T-helper 17 cell (primary cell): ENCODE measurements at regions not wholly inside any gene's neighbourhood (a gene's known extent, or its start where the extent isn't known, plus 50 kb on each side); places are given as distances from the start of the nearest gene placed in this dataset.

Experiments
- ATAC-seq: fragments of 150-1000 bp; cut with Tn5 transposase; 2 replicates; pipeline ENCODE4 v1.10.0; 2021; ENCODE audit warnings: mild to moderate bottlenecking, moderate library complexity
- DNase-seq, 3 donors: peaks; one replicate each; pipeline versions ENCODE4 v3.0.0 to v3.0.0-alpha.2; 2020 to 2021
- H3K9me3 ChIP-seq: one replicate; pipeline ENCODE4 v1.7.0; 2013; ENCODE audit warnings: low read length, mild to moderate bottlenecking; ENCODE audit not compliant: control insufficient read depth, poor library complexity, severe bottlenecking
- H3K27ac Mint-ChIP-seq: one replicate; pipeline ENCODE4 v1.8.0; 2022; ENCODE audit warnings: mild to moderate bottlenecking, moderate library complexity, mixed read lengths
- H3K27me3 Mint-ChIP-seq: one replicate; pipeline ENCODE4 v1.8.0; 2022; ENCODE audit warnings: mixed read lengths
- H3K36me3 Mint-ChIP-seq: one replicate; pipeline ENCODE4 v1.8.0; 2022; ENCODE audit warnings: low read depth, mixed read lengths
- H3K4me1 Mint-ChIP-seq: one replicate; pipeline ENCODE4 v1.8.0; 2022; ENCODE audit warnings: mild to moderate bottlenecking, mixed read lengths
- H3K4me3 Mint-ChIP-seq: one replicate; pipeline ENCODE4 v1.8.0; 2022; ENCODE audit warnings: mild to moderate bottlenecking, moderate library complexity, mixed read lengths

DNA sequence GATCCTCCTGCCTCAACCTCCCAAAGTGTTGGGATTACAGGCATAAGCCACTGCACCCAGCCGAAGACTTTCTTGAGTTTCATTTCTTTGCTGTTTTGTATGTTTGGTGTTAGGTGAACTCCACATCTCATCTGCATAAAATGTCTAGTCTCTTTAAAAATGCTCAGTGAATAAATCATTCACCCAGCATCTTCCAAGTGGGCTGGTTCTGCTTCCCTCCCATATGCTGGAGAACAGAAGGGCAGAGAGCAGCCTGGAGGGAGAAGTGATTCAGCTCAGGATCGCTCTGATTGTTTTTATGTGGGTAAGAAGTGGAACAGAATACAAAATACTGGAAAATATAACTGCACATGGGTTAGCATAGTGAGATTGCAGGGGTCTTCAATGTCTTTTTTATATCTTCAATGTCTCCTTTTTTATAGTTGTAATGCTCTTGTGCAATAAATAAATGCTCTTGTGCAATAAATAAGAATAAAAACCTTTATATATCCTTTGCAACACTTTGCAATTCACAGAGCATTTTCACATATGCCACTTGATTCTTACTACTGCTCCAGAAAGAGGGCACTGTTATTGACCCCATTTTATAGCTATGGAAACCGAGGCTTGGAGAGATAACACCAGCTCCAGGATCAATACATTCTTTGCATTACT lies 253.0 kb upstream of the NCKAP5 start:
- H3K4me3 Mint-ChIP-seq: no peak overlapping the region
- H3K27ac Mint-ChIP-seq: no peak overlapping the region
- H3K9me3 ChIP-seq: no peaks in the 10 kb centered on the region
- H3K27me3 Mint-ChIP-seq: peaks cover 49% of the 10 kb centered on the region
- no peak for ATAC-seq
- no peak for DNase-seq
- H3K4me1 Mint-ChIP-seq: no peaks in the 10 kb centered on the region
- H3K36me3 Mint-ChIP-seq: no peaks in the 10 kb centered on the region

DNA sequence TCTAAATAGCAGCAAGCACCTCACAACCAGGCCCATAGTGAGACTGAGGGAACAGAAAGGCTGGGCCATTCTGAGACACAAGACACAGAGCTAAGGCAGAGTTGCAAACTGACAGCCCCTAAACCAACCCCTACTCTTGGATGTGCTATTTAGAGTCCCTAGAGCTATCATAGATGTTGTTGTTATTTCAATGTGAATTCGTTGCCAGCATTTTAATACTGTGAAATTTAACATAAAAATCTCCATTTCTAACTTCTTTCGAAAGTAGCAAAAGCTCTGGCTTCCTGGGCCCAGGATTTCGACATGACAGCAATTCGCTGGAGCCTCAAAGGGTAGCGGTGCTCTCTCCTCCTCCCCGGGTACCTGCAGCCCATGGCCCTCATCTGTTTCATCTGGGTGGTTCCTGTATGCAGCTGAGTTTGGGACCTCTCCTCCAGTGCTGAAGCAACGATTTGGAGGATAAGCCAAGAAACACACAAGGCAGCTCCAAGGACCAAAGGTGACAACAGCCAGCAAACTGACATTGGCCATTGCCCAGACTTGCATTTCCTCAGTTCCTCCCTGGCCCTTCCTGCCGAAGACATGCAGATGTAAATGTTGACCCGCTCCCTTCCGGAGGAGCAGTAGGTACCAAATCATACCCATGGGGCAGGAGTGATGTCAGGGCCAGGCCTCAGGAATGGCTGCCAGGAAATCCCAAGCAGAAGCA lies 254.4 kb upstream of the NCKAP5 start:
- H3K4me3 Mint-ChIP-seq: no peak overlapping the region

DNA sequence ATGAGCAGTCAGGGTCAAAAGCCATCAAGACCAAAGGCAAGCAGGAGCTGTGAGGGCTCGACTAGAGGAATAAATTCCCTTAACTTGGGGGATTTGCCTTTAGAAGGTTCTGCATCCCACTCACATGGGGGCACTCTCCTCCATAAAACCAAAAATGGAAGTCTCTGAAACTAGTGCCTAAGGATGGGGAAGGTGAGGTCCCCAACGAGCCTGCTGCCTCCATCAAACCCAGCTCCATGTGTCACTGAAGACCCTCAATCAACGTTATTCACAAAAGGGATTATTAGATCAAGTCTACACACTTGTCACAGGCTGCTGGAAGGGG lies 254.9 kb upstream of the NCKAP5 start:
- no peaks in the 10 kb centered on the region for H3K9me3 ChIP-seq
- no peak for DNase-seq
- H3K4me3 Mint-ChIP-seq: no peak overlapping the region
- H3K4me1 Mint-ChIP-seq: no peaks in the 10 kb centered on the region
- H3K36me3 Mint-ChIP-seq: no peaks in the 10 kb centered on the region
- no peak overlapping the region for H3K27ac Mint-ChIP-seq
- peaks cover 55% of the 10 kb centered on the region for H3K27me3 Mint-ChIP-seq
- ATAC-seq: no peak

More for the DNA sequence above, 254.4 kb upstream of the NCKAP5 start:
- H3K4me1 Mint-ChIP-seq: no peaks in the 10 kb centered on the region
- ATAC-seq (no peak), DNase-seq (no peak)
- H3K9me3 ChIP-seq: no peaks in the 10 kb centered on the region
- no peak overlapping the region for H3K27ac Mint-ChIP-seq
- peaks cover 55% of the 10 kb centered on the region for H3K27me3 Mint-ChIP-seq
- H3K36me3 Mint-ChIP-seq: no peaks in the 10 kb centered on the region

DNA sequence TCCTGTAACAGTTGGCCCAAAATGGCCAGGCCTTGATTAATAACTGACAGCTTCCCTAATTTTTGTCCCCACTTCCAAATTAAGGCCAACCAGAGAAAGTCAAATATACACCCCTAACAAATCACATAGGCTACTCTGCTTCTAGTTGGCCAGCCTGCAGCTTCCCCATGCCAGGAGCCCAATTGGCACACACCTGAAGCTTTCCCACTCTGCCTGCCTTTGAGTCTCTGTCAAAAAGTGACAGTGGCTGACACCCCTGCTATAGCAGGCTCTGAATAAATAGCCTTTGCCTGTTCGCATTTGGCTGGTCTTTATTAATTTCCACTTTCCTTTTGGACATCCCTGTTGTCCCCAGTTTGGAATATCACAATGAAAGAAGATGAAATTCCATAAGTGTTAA lies 256.6 kb upstream of the NCKAP5 start:
- no peaks in the 10 kb centered on the region for H3K9me3 ChIP-seq
- ATAC-seq (no peak), DNase-seq (no peak)
- Mint-ChIP-seq H3K27me3 (peaks cover 55% of the 10 kb centered on the region), H3K36me3 (no peaks in the 10 kb centered on the region), H3K4me1 (no peaks in the 10 kb centered on the region), H3K27ac (no peak overlapping the region), H3K4me3 (no peak overlapping the region)

DNA sequence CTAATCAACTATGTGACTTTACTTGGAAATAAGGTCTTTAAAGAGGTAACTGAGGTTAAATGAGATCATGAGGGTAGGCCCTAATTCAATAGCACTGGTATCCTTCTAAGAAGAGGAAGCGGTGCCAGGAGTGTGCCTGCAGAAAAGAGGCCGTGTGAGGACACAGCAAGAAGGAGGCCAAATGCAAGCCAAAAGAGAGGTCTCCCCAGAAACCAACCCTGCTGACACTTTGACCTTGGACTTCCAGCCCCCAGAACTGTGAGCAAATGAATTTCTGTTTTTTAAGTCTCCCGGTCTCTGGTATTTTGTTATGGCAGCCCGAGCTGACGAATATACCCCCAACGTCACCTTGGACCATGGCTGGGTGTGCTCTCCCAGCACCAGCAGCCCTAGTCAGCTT lies 257.5 kb upstream of the NCKAP5 start:
- no peak for ATAC-seq
- H3K9me3 ChIP-seq: no peaks in the 10 kb centered on the region
- Mint-ChIP-seq H3K4me3 (no peak overlapping the region), H3K36me3 (no peaks in the 10 kb centered on the region), H3K27ac (no peak overlapping the region), H3K4me1 (no peaks in the 10 kb centered on the region), H3K27me3 (peaks cover 51% of the 10 kb centered on the region)
- DNase-seq: no peak

DNA sequence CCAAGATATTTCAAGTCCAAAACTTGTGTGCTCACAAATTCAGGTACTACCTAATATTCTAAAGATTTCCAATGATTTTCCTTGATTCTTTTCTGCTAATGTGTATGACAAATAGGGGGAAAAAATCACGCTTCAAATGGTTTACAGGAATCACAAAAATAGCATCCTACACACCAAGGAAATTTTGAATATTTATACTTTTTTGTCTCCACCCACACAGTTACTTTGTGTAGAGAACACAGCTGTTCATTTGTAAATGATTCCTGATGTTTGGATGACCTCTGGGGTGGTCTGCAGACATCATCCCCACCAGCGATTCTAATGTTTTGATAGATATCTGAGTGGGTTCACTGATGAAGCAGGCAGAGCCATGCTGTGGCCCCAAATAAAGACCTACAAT lies 260.6 kb upstream of the NCKAP5 start:
- H3K27me3 Mint-ChIP-seq: peaks cover 33% of the 10 kb centered on the region

DNA sequence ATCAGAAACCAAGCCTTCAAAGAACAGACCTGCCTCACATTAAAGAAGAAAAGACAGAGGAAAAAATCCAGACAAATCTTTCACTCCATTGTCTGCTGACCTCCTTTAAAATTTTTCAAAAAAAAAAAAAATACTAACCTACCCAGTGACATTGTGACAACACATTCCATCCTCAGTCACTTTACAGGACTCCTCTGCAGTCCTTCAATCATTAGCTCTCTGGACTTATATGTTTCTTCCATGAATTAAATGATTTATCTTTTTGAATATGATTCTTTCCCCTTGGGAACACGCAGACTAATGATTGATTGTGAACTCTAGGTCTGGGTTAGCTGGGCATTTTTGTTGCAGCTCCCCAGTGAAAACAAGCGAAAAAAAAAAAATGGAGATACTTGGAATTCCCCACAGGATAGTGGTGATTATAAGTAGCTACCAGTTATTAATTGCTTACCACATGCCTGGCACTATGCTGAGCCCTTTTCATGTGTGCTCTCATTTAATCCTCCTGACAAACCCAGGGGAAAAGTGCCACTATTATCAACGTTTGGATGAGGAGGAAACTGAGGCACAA lies 261.3 kb upstream of the NCKAP5 start:
- Mint-ChIP-seq H3K27me3 (peaks cover 33% of the 10 kb centered on the region), H3K4me3 (no peak overlapping the region)
- no peak for ATAC-seq

More for the DNA sequence above, 260.6 kb upstream of the NCKAP5 start:
- no peak overlapping the region for H3K4me3 Mint-ChIP-seq
- DNase-seq (no peak), ATAC-seq (no peak)
- no peaks in the 10 kb centered on the region for H3K36me3 Mint-ChIP-seq
- no peaks in the 10 kb centered on the region for H3K9me3 ChIP-seq
- H3K27ac Mint-ChIP-seq: no peak overlapping the region
- H3K4me1 Mint-ChIP-seq: no peaks in the 10 kb centered on the region

DNA sequence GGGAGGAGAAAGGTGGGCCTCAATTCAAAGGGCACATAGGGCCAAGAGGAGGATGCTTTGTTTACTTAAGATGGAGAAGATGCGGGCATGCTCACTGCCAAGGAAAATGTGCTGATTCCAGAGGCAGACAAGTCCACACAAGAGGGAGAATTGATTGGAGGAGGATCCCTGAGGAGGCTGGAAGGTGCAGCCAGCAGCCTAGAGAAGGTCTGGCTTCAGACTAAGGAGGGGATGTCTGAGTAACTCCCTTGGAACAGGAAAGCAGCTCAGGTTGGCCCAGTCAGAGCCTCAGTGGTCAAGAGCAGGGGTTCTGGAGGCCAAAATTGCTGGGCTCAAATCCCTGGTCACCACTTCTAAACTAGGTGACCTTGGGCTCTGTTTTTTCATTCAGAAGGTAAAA lies 265.5 kb upstream of the NCKAP5 start:
- no peak for ATAC-seq
- no peak overlapping the region for H3K27ac Mint-ChIP-seq
- H3K4me1 Mint-ChIP-seq: peaks cover 2% of the 10 kb centered on the region
- peaks cover 14% of the 10 kb centered on the region for H3K27me3 Mint-ChIP-seq
- H3K36me3 Mint-ChIP-seq: no peaks in the 10 kb centered on the region
- no peaks in the 10 kb centered on the region for H3K9me3 ChIP-seq
- DNase-seq: no peak
- H3K4me3 Mint-ChIP-seq: no peak overlapping the region

More for the DNA sequence above, 261.3 kb upstream of the NCKAP5 start:
- no peak for DNase-seq
- Mint-ChIP-seq H3K36me3 (no peaks in the 10 kb centered on the region), H3K27ac (no peak overlapping the region), H3K4me1 (no peaks in the 10 kb centered on the region)
- H3K9me3 ChIP-seq: no peaks in the 10 kb centered on the region

DNA sequence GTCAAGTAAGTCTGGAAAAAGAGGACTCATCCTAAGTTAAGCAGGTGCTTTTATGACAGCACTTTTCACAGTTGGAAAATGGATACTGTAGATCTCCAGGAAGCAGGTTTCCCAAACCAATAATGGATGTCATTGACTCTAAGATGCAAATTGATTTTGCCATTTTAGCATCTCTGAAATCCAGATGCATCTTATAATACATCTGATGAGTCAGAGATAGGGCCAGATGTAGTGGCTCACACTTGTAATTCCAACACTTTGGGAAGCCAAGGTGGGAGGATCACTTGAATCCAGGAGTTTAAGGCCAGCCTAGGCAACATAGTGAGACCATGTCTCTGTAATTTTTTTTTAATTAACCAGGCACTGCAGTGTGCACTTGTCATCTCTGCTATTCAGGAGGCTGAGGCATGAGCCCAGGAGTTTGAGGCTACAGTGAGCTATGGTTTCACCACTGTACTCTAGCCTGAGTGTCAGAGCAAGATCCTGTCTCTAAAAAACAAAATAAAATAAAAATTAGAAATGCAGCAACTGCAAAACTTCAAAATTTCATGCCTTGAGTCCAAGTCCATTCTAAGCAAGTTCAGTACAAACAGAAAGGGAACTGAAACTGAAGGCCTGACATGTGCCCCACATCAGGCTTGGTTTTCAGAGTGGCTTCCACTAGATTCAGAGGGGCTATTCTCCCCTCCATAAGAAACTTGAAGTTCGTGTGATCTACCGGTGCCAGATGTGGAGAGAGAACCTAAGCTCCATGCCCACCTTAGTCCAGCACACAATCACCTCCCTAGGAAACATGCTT lies 267.8 kb upstream of the NCKAP5 start:
- peaks cover 5% of the 10 kb centered on the region for H3K27me3 Mint-ChIP-seq
- no peaks in the 10 kb centered on the region for H3K36me3 Mint-ChIP-seq
- no peaks in the 10 kb centered on the region for H3K9me3 ChIP-seq
- ATAC-seq (no peak), DNase-seq (no peak)
- peaks cover 2% of the 10 kb centered on the region for H3K4me1 Mint-ChIP-seq
- H3K27ac Mint-ChIP-seq: no peak overlapping the region
- no peak overlapping the region for H3K4me3 Mint-ChIP-seq

DNA sequence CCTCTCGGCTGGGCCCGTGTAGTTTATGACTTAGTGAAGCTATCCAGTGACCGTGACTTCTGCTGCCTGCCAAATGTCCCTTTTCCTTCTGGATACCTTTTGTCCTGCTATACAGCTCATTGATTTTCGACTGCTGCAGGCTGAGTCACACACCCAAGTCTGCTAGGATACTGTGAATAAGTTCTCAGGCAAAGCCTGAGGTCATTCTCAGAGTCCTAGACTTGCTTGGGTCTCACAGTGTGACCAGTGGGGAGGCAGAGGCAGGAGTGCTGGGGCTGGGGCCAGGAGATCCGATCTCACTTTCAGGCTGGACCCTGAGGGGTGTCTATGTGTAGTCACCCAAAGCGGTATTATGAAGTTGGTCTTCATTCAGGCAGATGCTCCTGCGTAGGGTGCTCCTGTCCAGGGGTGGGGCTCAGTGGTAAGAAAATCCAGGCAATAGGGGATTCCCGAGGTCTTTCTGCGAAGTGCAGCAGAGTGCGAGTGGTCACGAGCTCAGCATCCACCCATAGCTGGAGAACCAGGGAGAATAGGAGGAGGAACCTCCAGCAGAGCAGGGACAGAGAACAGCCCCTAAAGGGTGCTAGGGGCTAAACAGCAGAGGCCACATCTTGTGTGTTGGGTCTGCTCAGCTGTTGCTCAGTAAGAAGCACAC lies 268.6 kb upstream of the NCKAP5 start:
- H3K9me3 ChIP-seq: no peaks in the 10 kb centered on the region
- no peak overlapping the region for H3K4me3 Mint-ChIP-seq
- peaks cover 2% of the 10 kb centered on the region for H3K4me1 Mint-ChIP-seq
- H3K27ac Mint-ChIP-seq: no peak overlapping the region
- no peaks in the 10 kb centered on the region for H3K36me3 Mint-ChIP-seq
- H3K27me3 Mint-ChIP-seq: peaks cover 5% of the 10 kb centered on the region
- DNase-seq: no peak
- ATAC-seq: no peak

DNA sequence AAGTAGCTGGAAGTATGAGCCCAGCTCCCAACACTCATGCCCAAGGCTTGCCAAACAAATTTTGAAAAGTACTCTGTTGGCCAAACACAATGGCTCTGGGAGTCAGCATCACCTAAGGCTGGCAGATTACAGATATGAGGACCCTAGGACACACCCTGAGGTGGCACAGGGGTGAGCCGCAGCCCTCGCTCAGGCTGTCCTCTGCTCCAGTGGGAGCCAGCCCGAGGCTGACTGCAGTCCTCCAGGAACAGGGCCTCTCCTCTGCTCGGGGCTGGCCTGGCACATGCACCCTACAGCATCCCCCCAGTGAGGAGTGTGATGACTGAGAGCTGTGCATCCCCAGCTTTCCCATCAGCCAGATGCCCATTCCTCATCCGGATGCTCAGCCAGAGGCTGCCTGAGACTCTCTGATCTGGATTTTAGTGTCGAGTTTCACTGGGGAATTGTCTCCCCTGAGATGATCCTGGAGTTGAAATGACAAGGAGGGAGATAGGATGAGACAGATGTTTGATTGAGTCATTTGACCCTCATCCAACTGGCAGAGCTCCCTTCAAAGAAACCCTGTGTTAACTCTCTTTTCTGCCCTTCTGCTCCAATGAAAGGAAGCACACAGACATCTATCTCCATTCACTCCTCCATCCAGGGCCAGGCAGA lies 269.3 kb upstream of the NCKAP5 start:
- Mint-ChIP-seq H3K27ac (no peak overlapping the region), H3K27me3 (peaks cover 5% of the 10 kb centered on the region), H3K4me3 (no peak overlapping the region), H3K4me1 (peaks cover 4% of the 10 kb centered on the region), H3K36me3 (no peaks in the 10 kb centered on the region)
- ATAC-seq: no peak
- H3K9me3 ChIP-seq: no peaks in the 10 kb centered on the region
- DNase-seq: no peak

DNA sequence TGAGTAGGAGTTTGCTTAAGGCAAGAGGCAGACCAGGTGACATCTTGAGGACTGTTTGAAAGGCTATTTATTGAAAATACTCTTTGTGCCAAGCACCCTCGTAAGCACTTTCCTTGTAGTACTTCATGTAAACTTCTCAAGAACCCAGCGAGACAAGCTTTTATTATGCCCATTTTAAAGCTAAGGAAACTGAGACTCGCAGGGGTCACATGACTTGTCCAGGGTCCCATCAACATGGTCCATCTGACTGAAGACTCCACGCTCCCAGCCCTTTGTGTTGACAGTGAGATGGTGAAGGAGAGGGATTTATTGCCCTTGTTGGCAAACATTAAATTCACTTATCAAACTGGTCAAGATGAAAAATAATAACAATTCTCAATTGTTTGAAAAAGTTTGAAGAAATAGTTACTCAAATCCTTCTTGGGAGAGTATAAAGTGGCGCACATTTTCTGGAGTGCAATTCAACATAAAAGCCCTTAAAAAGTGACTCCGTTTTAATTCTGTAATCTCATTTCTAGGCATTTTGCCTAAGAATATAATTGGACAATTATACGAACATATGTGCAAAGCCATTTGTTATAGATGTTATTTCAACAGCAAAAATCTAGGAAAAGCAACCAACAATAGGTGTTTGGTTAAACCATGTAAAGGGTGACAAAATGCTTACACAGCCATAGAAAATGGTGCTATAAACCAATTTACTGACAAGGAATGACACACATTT lies 270.5 kb upstream of the NCKAP5 start:
- no peaks in the 10 kb centered on the region for H3K9me3 ChIP-seq
- peaks cover 5% of the 10 kb centered on the region for H3K27me3 Mint-ChIP-seq
- ATAC-seq (no peak), DNase-seq (no peak)
- no peaks in the 10 kb centered on the region for H3K36me3 Mint-ChIP-seq
- H3K27ac Mint-ChIP-seq: no peak overlapping the region
- no peak overlapping the region for H3K4me3 Mint-ChIP-seq
- peaks cover 6% of the 10 kb centered on the region for H3K4me1 Mint-ChIP-seq
